Right lobe of liver (tissue), 6 donors: ENCODE measurements at regions not wholly inside any gene's neighbourhood (a gene's known extent, or its start where the extent isn't known, plus 50 kb on each side); places are given as distances from the start of the nearest gene placed in this dataset.

Experiments used
- ATAC-seq, 4 donors: fragments of 200-7000 bp; cut with Tn5 transposase; one replicate each; pipeline ENCODE4 v1.9.1; 2020; ENCODE audit warnings: mild to moderate bottlenecking in 4 of 4, moderate library complexity in 4 of 4
- DNase-seq, 3 donors: peaks; one replicate each; pipeline ENCODE4 v3.0.0-alpha.2; 2020
- H3K27ac ChIP-seq, 3 donors: fragments of 200-600 bp; one replicate each; pipeline ENCODE4 v1.8.0; 2022
- H3K27me3 ChIP-seq, 2 donors: fragments of 200-600 bp; one replicate each; pipeline ENCODE4 v1.8.0; 2022
- H3K36me3 ChIP-seq, 4 donors: fragments of 200-600 bp; sonication (generic) in 1 of 4; one replicate each; pipeline versions ENCODE4 v1.5.1 to v1.8.0; 2017 to 2022; ENCODE audit warnings: control low read depth in 1 of 4
- H3K4me1 ChIP-seq, 4 donors: fragments of 200-600 bp; sonication (generic) in 1 of 4; one replicate each; pipeline versions ENCODE4 v1.5.1 to v1.8.0; 2017 to 2022; ENCODE audit warnings: control low read depth in 1 of 4
- H3K4me3 ChIP-seq, 3 donors: fragments of 200-600 bp; one replicate each; pipeline ENCODE4 v1.8.0; 2022
- H3K9me3 ChIP-seq, 4 donors: fragments of 200-600 bp; sonication (generic) in 1 of 4; one replicate each; pipeline versions ENCODE4 v1.5.1 to v1.8.0; 2017 to 2022; ENCODE audit warnings: control low read depth in 1 of 4
- CTCF ChIP-seq, 4 donors: fragments of 200-600 bp in 3 of 4; fragments of 450-650 bp in 1 of 4; IDR thresholded peaks; one replicate each; pipeline versions ENCODE4 v1.5.1 to v1.8.0; 2016 to 2022; ENCODE audit warnings: antibody characterized with exemption in 4 of 4, mild to moderate bottlenecking in 2 of 4
- POLR2A ChIP-seq: fragments of 450-650 bp; IDR thresholded peaks from one replicate; pipeline ENCODE4 v1.6.1; 2017; ENCODE audit warnings: antibody characterized with exemption, mild to moderate bottlenecking
- WGBS: methylation state at CpG from one replicate; pipeline ENCODE4 v1.1.6; 2018; ENCODE audit warnings: low coverage, low lambda C conversion rate; ENCODE audit not compliant: insufficient coverage; ENCODE audit errors: missing lambda C conversion rate; 5-methylcytosine and 5-hydroxymethylcytosine counted together
- intact Hi-C, 2 donors: fragments of 100-400 bp; cut with DNase I; formaldehyde crosslinking; loops; one replicate each; pipeline versions ENCODE4 v1.11.2 to v1.14.1; 2022
- donor health status: DM: no; HTN: yes; CAD: no.
- donor health status: DM: no; HTN: no; CAD: no.
- donor health status: DM: no; HTN: no; CAD: no.
- donor health status: DM: no; HTN: yes; CAD: no.
- donor health status: DM: no; HTN: yes; CAD: no.

GRCh38 chr5:20559845-20560244 lies 571.8 kb upstream of the CDH18 start:
- TF ChIP-seq POLR2A (no peak), CTCF (IDR thresholded peaks at IDR 0.05) (no peak)
- H3K27ac ChIP-seq = no peak overlapping the region
- no peak for DNase-seq
- 35% methylated on average over 3 of the region's 3 CpGs for WGBS
- ATAC-seq = no peak
- intact Hi-C loops = no loop called here
- no peaks in the 10 kb centered on the region for H3K36me3 ChIP-seq
- H3K4me1 ChIP-seq = no peaks in the 10 kb centered on the region
- H3K27me3 ChIP-seq = no peaks in the 10 kb centered on the region
- H3K9me3 ChIP-seq = no peaks in the 10 kb centered on the region
- no peak overlapping the region for H3K4me3 ChIP-seq

- ATAC-seq = no peak
- no peak for DNase-seq
- no peak for TF ChIP-seq POLR2A
- TF ChIP-seq CTCF (IDR thresholded peaks at IDR 0.05) = no peak
- Histone ChIP-seq H3K4me1 (no peaks in the 10 kb centered on the region), H3K9me3 (no peaks in the 10 kb centered on the region), H3K4me3 (no peak overlapping the region), H3K27ac (no peak overlapping the region), H3K36me3 (no peaks in the 10 kb centered on the region), H3K27me3 (no peaks in the 10 kb centered on the region)
- intact Hi-C loops = no loop called here
- WGBS = 40% methylated on average over 6 of the region's 6 CpGs
Measured at GRCh38 chr5:20556115-20556763, 568.2 kb upstream of the CDH18 start.

GRCh38 chr5:20555034-20555433 lies 567.0 kb upstream of the CDH18 start:
- Histone ChIP-seq H3K27me3 (no peaks in the 10 kb centered on the region), H3K4me1 (no peaks in the 10 kb centered on the region), H3K36me3 (no peaks in the 10 kb centered on the region), H3K9me3 (no peaks in the 10 kb centered on the region), H3K27ac (no peak overlapping the region), H3K4me3 (no peak overlapping the region)
- intact Hi-C loops = no loop called here
- DNase-seq (no peak), ATAC-seq (no peak)
- TF ChIP-seq POLR2A = no peak
- no peak for TF ChIP-seq CTCF (IDR thresholded peaks at IDR 0.05)
- 48% methylated on average over 2 of the region's 2 CpGs for WGBS

- DNase-seq = no peak
- no peaks in the 10 kb centered on the region for H3K27me3 ChIP-seq
- intact Hi-C loops = no loop called here
- TF ChIP-seq POLR2A (no peak), CTCF (IDR thresholded peaks at IDR 0.05) (no peak)
- H3K27ac ChIP-seq = no peak overlapping the region
- no peak overlapping the region for H3K4me3 ChIP-seq
- 52% methylated on average over 2 of the region's 2 CpGs for WGBS
- no peaks in the 10 kb centered on the region for H3K4me1 ChIP-seq
- H3K36me3 ChIP-seq = no peaks in the 10 kb centered on the region
- no peak for ATAC-seq
- H3K9me3 ChIP-seq = no peaks in the 10 kb centered on the region
Measured at GRCh38 chr5:20554001-20554400, 566.0 kb upstream of the CDH18 start.
